Trophoblast cell (in vitro differentiated cells and primary cell): ENCODE measurements at regions not wholly inside any gene's neighbourhood (a gene's known extent, or its start where the extent isn't known, plus 50 kb on each side); places are given as distances from the start of the nearest gene placed in this dataset.

Experiments
- DNase-seq, 2 donors: peaks; one replicate each; pipeline ENCODE4 v3.0.0-alpha.2; 2016
- H2AFZ ChIP-seq: 2 replicates; pipeline ENCODE4 v1.6.1; 2013; ENCODE audit warnings: low read length, moderate library complexity, mild to moderate bottlenecking; ENCODE audit not compliant: insufficient read depth, poor library complexity
- H2AK5ac ChIP-seq: 2 replicates; pipeline ENCODE4 v1.6.1; 2013; ENCODE audit warnings: mild to moderate bottlenecking, low read length
- H2BK120ac ChIP-seq: 2 replicates; pipeline ENCODE4 v1.6.1; 2013; ENCODE audit warnings: low read length, mild to moderate bottlenecking, moderate library complexity; ENCODE audit not compliant: insufficient read depth, poor library complexity
- H2BK12ac ChIP-seq: 2 replicates; pipeline ENCODE4 v1.6.1; 2013; ENCODE audit warnings: mild to moderate bottlenecking, low read length, moderate library complexity
- H2BK5ac ChIP-seq: 2 replicates; pipeline ENCODE4 v1.6.1; 2013; ENCODE audit warnings: low read length, low read depth, moderate library complexity, mild to moderate bottlenecking; ENCODE audit not compliant: poor library complexity
- H3K14ac ChIP-seq: 2 replicates; pipeline ENCODE4 v1.6.1; 2013; ENCODE audit warnings: mild to moderate bottlenecking, low read length
- H3K18ac ChIP-seq: 2 replicates; pipeline ENCODE4 v1.6.1; 2013; ENCODE audit warnings: mild to moderate bottlenecking, low read length
- H3K23ac ChIP-seq: 2 replicates; pipeline ENCODE4 v1.6.1; 2013; ENCODE audit warnings: low read length
- H3K27ac ChIP-seq: 2 replicates; pipeline ENCODE4 v1.5.1; 2013; ENCODE audit warnings: low read depth, mild to moderate bottlenecking, inconsistent platforms, low read length, moderate library complexity
- H3K27me3 ChIP-seq: 2 replicates; pipeline ENCODE4 v1.6.1; 2013; ENCODE audit warnings: inconsistent platforms, mild to moderate bottlenecking, low read length, moderate library complexity; ENCODE audit not compliant: insufficient read depth
- H3K36me3 ChIP-seq, 2 experiments: 1 replicate in 1 of 2; 2 replicates in 1 of 2; pipeline ENCODE4 v1.6.1; 2013; ENCODE audit warnings: low read length in 2 of 2, mild to moderate bottlenecking in 2 of 2, moderate library complexity in 1 of 2; ENCODE audit not compliant: insufficient read depth in 2 of 2, control insufficient read depth in 1 of 2
- H3K4ac ChIP-seq: 2 replicates; pipeline ENCODE4 v1.6.1; 2013; ENCODE audit warnings: low read depth, mild to moderate bottlenecking, low read length, moderate library complexity
- H3K4me1 ChIP-seq, 2 experiments: 1 replicate in 1 of 2; 2 replicates in 1 of 2; pipeline ENCODE4 v1.6.1; 2013; ENCODE audit warnings: low read length in 2 of 2, mild to moderate bottlenecking in 2 of 2, moderate library complexity in 1 of 2; ENCODE audit not compliant: insufficient read depth in 2 of 2, control insufficient read depth in 1 of 2
- H3K4me2 ChIP-seq: 2 replicates; pipeline ENCODE4 v1.6.1; 2013; ENCODE audit warnings: inconsistent platforms, mild to moderate bottlenecking, low read length, moderate library complexity
- H3K4me3 ChIP-seq: 2 replicates; pipeline ENCODE4 v1.5.1; 2013; ENCODE audit warnings: mild to moderate bottlenecking, low read depth, low read length, inconsistent platforms
- H3K79me1 ChIP-seq: one replicate; pipeline ENCODE4 v1.6.1; 2013; ENCODE audit warnings: low read length
- H3K79me2 ChIP-seq: 2 replicates; pipeline ENCODE4 v1.6.1; 2013; ENCODE audit warnings: low read length, mild to moderate bottlenecking; ENCODE audit not compliant: control insufficient read depth, insufficient read depth, poor library complexity
- H3K9ac ChIP-seq: 2 replicates; pipeline ENCODE4 v1.6.1; 2013; ENCODE audit warnings: mild to moderate bottlenecking, low read length
- H3K9me3 ChIP-seq: 2 replicates; pipeline ENCODE4 v1.6.1; 2013; ENCODE audit warnings: low read depth, mild to moderate bottlenecking, control low read depth, inconsistent platforms, low read length; ENCODE audit not compliant: insufficient read depth
- H4K12ac ChIP-seq: 2 replicates; pipeline ENCODE4 v1.6.1; 2013; ENCODE audit warnings: low read depth, mild to moderate bottlenecking, low read length, moderate library complexity
- H4K8ac ChIP-seq: 2 replicates; pipeline ENCODE4 v1.6.1; 2013; ENCODE audit warnings: low read depth, mild to moderate bottlenecking, low read length, moderate library complexity
- H4K91ac ChIP-seq: one replicate; pipeline ENCODE4 v1.6.1; 2013; ENCODE audit warnings: low read depth, mild to moderate bottlenecking, low read length, moderate library complexity
- WGBS: extraction: QIAGEN DNeasy Blood & Tissue Kit; methylation state at CpG from one replicate; pipeline ENCODE4 v1.1.7; 2013; ENCODE audit warnings: missing lambda C conversion rate; ENCODE audit not compliant: insufficient read length, insufficient coverage; ENCODE audit errors: extremely low coverage; 5-methylcytosine and 5-hydroxymethylcytosine counted together

GRCh38 chr16:58931436-58931835 is 197.3 kb upstream of the GOT2 start:
- H2BK120ac ChIP-seq, result no peak overlapping the region
- H2BK12ac ChIP-seq, result no peak overlapping the region
- no peak overlapping the region for H4K91ac ChIP-seq
- no peak overlapping the region for H3K23ac ChIP-seq
- H3K4me1 ChIP-seq, result no peaks in the 10 kb centered on the region
- no peak overlapping the region for H3K4me2 ChIP-seq
- H4K12ac ChIP-seq, result no peak overlapping the region
- H3K9me3 ChIP-seq, result no peaks in the 10 kb centered on the region
- no peaks in the 10 kb centered on the region for H3K79me2 ChIP-seq
- H3K9ac ChIP-seq, result no peak overlapping the region
- no peak overlapping the region for H4K8ac ChIP-seq
- H3K14ac ChIP-seq, result no peak overlapping the region
- no peak for DNase-seq
- H2AK5ac ChIP-seq, result no peak overlapping the region
- no peaks in the 10 kb centered on the region for H3K27me3 ChIP-seq
- H3K4ac ChIP-seq, result no peak overlapping the region
- no peak overlapping the region for H2AFZ ChIP-seq
- H3K18ac ChIP-seq, result no peak overlapping the region
- H3K36me3 ChIP-seq, result no peaks in the 10 kb centered on the region
- H3K27ac ChIP-seq, result no peak overlapping the region
- no peaks in the 10 kb centered on the region for H3K79me1 ChIP-seq
- no peak overlapping the region for H2BK5ac ChIP-seq
- no CpG with 5 or more reads among the region's 4 CpGs for WGBS
- H3K4me3 ChIP-seq, result no peak overlapping the region

- Histone ChIP-seq H3K27ac (no peak overlapping the region), H2AFZ (no peak overlapping the region), H3K9me3 (no peaks in the 10 kb centered on the region), H3K23ac (no peak overlapping the region), H2BK120ac (no peak overlapping the region), H3K79me1 (no peaks in the 10 kb centered on the region), H3K79me2 (no peaks in the 10 kb centered on the region), H4K8ac (no peak overlapping the region), H4K12ac (no peak overlapping the region), H3K4me2 (no peak overlapping the region), H2AK5ac (no peak overlapping the region), H3K27me3 (no peaks in the 10 kb centered on the region), H3K4me1 (no peaks in the 10 kb centered on the region), H3K14ac (no peak overlapping the region), H4K91ac (no peak overlapping the region), H2BK5ac (no peak overlapping the region), H3K36me3 (no peaks in the 10 kb centered on the region), H3K9ac (no peak overlapping the region), H3K4me3 (no peak overlapping the region), H3K18ac (no peak overlapping the region), H2BK12ac (no peak overlapping the region), H3K4ac (no peak overlapping the region)
- no peak for DNase-seq
- WGBS, result no CpG with 5 or more reads among the region's 2 CpGs
Observed at GRCh38 chr16:58923094-58923493, 189.0 kb upstream of the GOT2 start.

GRCh38 chr16:58913456-58913855 is 179.3 kb upstream of the GOT2 start:
- Histone ChIP-seq H3K4me2 (no peak overlapping the region), H3K79me1 (no peaks in the 10 kb centered on the region), H3K14ac (no peak overlapping the region), H3K23ac (peak overlapping the region; percentile 99), H3K79me2 (no peaks in the 10 kb centered on the region), H4K91ac (no peak overlapping the region), H3K18ac (no peak overlapping the region), H2AK5ac (no peak overlapping the region), H3K27me3 (no peaks in the 10 kb centered on the region), H2BK5ac (no peak overlapping the region), H3K4ac (no peak overlapping the region), H3K9me3 (peaks cover 1% of the 10 kb centered on the region), H3K36me3 (no peaks in the 10 kb centered on the region), H2AFZ (no peak overlapping the region), H2BK12ac (no peak overlapping the region), H3K4me3 (no peak overlapping the region), H3K4me1 (no peaks in the 10 kb centered on the region), H3K27ac (no peak overlapping the region), H3K9ac (no peak overlapping the region), H4K12ac (no peak overlapping the region), H4K8ac (no peak overlapping the region), H2BK120ac (no peak overlapping the region)
- no CpG with 5 or more reads among the region's 4 CpGs for WGBS
- DNase-seq, result no peak

- no peak overlapping the region for H4K12ac ChIP-seq
- no peak overlapping the region for H3K23ac ChIP-seq
- peaks cover 1% of the 10 kb centered on the region for H3K9me3 ChIP-seq
- H4K91ac ChIP-seq, result no peak overlapping the region
- no peak overlapping the region for H3K9ac ChIP-seq
- H3K18ac ChIP-seq, result no peak overlapping the region
- H2AFZ ChIP-seq, result no peak overlapping the region
- H3K27me3 ChIP-seq, result no peaks in the 10 kb centered on the region
- no peak overlapping the region for H2BK12ac ChIP-seq
- no peak overlapping the region for H3K4me2 ChIP-seq
- H2BK5ac ChIP-seq, result no peak overlapping the region
- H4K8ac ChIP-seq, result no peak overlapping the region
- H2BK120ac ChIP-seq, result no peak overlapping the region
- H2AK5ac ChIP-seq, result no peak overlapping the region
- no peak overlapping the region for H3K27ac ChIP-seq
- H3K4me3 ChIP-seq, result no peak overlapping the region
- no peak overlapping the region for H3K14ac ChIP-seq
- no peaks in the 10 kb centered on the region for H3K4me1 ChIP-seq
- no peaks in the 10 kb centered on the region for H3K79me2 ChIP-seq
- DNase-seq, result no peak
- no peaks in the 10 kb centered on the region for H3K79me1 ChIP-seq
- no peak overlapping the region for H3K4ac ChIP-seq
- H3K36me3 ChIP-seq, result no peaks in the 10 kb centered on the region
Observed at GRCh38 chr16:58912571-58912970, 178.5 kb upstream of the GOT2 start.
